Neural cell (in vitro differentiated cells): ENCODE measurements at regions not wholly inside any gene's neighbourhood (a gene's known extent, or its start where the extent isn't known, plus 50 kb on each side); places are given as distances from the start of the nearest gene placed in this dataset.
A peak's percentile ranks its signal among the peaks of the same experiment; 100 is the strongest.

ENCODE experiments used
- H2AFZ ChIP-seq: fragments of 200-600, 300-800 bp; sonication (generic), shearing (Covaris generic); 2 replicates; pipeline ENCODE4 v1.6.0; 2014; ENCODE audit warnings: low read depth, mild to moderate bottlenecking, antibody characterized with exemption, low read length, moderate library complexity
- H3F3A ChIP-seq: fragments of 200-600 bp; shearing (Covaris generic); 2 replicates; pipeline ENCODE4 v1.6.1; 2016; ENCODE audit warnings: mild to moderate bottlenecking, moderate library complexity, mixed read lengths, antibody characterized with exemption, low read length; ENCODE audit not compliant: insufficient read depth, poor library complexity, severe bottlenecking
- H3K27ac ChIP-seq: fragments of 200-600, 300-800 bp; sonication (generic), shearing (Covaris generic); 2 replicates; pipeline ENCODE4 v1.5.1; 2014; ENCODE audit warnings: mild to moderate bottlenecking, low read length, moderate library complexity
- H3K27me3 ChIP-seq: fragments of 300-800, 200-600 bp; sonication (generic), shearing (Covaris generic); 2 replicates; pipeline ENCODE4 v1.6.0; 2014; ENCODE audit warnings: mild to moderate bottlenecking, low read depth, low read length, moderate library complexity; ENCODE audit not compliant: insufficient read depth
- H3K36me3 ChIP-seq: fragments of 300-800, 200-600 bp; sonication (generic), shearing (Covaris generic); 2 replicates; pipeline ENCODE4 v1.5.1; 2014; ENCODE audit warnings: mild to moderate bottlenecking, antibody characterized with exemption, low read length, moderate library complexity; ENCODE audit not compliant: insufficient read depth
- H3K4me2 ChIP-seq: fragments of 300-800, 200-600 bp; sonication (generic), shearing (Covaris generic); 2 replicates; pipeline ENCODE4 v1.6.0; 2014; ENCODE audit warnings: mild to moderate bottlenecking, low read length
- H3K4me3 ChIP-seq: fragments of 300-800, 200-600 bp; sonication (generic), shearing (Covaris generic); 2 replicates; pipeline ENCODE4 v1.5.1; 2014; ENCODE audit warnings: mild to moderate bottlenecking, low read length, moderate library complexity
- H3K79me2 ChIP-seq: fragments of 200-600 bp; shearing (Covaris generic); replicated peaks from 2 replicates; pipeline ENCODE4 v1.6.0; 2014; ENCODE audit warnings: mild to moderate bottlenecking, low read length, moderate library complexity; ENCODE audit not compliant: insufficient read depth
- H3K9ac ChIP-seq: fragments of 300-800, 200-600 bp; sonication (generic), shearing (Covaris generic); 2 replicates; pipeline ENCODE4 v1.6.1; 2016; ENCODE audit warnings: mild to moderate bottlenecking, low read length, mixed read lengths
- H3K9me2 ChIP-seq: fragments of 200-600 bp; shearing (Covaris generic); 2 replicates; pipeline ENCODE4 v1.6.1; 2016; ENCODE audit warnings: mild to moderate bottlenecking, low read length, mixed read lengths; ENCODE audit not compliant: insufficient read depth
- H3K9me3 ChIP-seq: fragments of 200-600, 300-800 bp; sonication (generic), shearing (Covaris generic); 2 replicates; pipeline ENCODE4 v1.6.1; 2016; ENCODE audit warnings: mild to moderate bottlenecking, mixed run types, low read length, moderate library complexity, mixed read lengths
- H4K20me1 ChIP-seq: fragments of 200-600 bp; shearing (Covaris generic); 2 replicates; pipeline ENCODE4 v1.6.1; 2016; ENCODE audit warnings: mild to moderate bottlenecking, mixed run types; ENCODE audit not compliant: insufficient read depth
- CTCF ChIP-seq: fragments of 450-650 bp; IDR thresholded peaks from 2 replicates; pipeline ENCODE4 v1.5.1; 2014; ENCODE audit warnings: antibody characterized with exemption, mild to moderate bottlenecking, moderate library complexity; ENCODE audit not compliant: poor library complexity, severe bottlenecking
- EP300 ChIP-seq: fragments of 450-650 bp; conservative IDR thresholded peaks from 2 replicates; pipeline ENCODE4 v1.6.1; 2014; ENCODE audit warnings: antibody characterized with exemption, mild to moderate bottlenecking, moderate library complexity; ENCODE audit not compliant: poor library complexity, severe bottlenecking
- EZH2 ChIP-seq: fragments of 200-600, 300-800 bp; shearing (Covaris generic), sonication (generic); IDR thresholded peaks from 2 replicates; pipeline ENCODE4 v1.6.1; 2014; ENCODE audit warnings: antibody characterized with exemption, low read length, borderline replicate concordance, mild to moderate bottlenecking; ENCODE audit not compliant: insufficient read depth, poor library complexity, severe bottlenecking
- MXI1 ChIP-seq: fragments of 450-650 bp; conservative IDR thresholded peaks from 2 replicates; pipeline ENCODE4 v1.6.1; 2014; ENCODE audit warnings: antibody characterized with exemption, mild to moderate bottlenecking; ENCODE audit not compliant: poor library complexity, severe bottlenecking
- POLR2AphosphoS5 ChIP-seq: IDR thresholded peaks from 2 replicates; pipeline ENCODE4 v1.6.1; 2012
- RAD21 ChIP-seq: fragments of 450-650 bp; conservative IDR thresholded peaks from 2 replicates; pipeline ENCODE4 v1.6.1; 2014; ENCODE audit warnings: antibody characterized with exemption, mild to moderate bottlenecking, moderate library complexity
- REST ChIP-seq: IDR thresholded peaks from 2 replicates; pipeline ENCODE4 v1.6.1; 2012; ENCODE audit warnings: borderline replicate concordance
- SMC3 ChIP-seq: fragments of 450-650 bp; conservative IDR thresholded peaks from 2 replicates; pipeline ENCODE4 v1.6.1; 2014; ENCODE audit warnings: antibody characterized with exemption, mild to moderate bottlenecking, moderate library complexity; ENCODE audit not compliant: poor library complexity
- TAF1 ChIP-seq: IDR thresholded peaks from 2 replicates; pipeline ENCODE4 v1.6.1; 2012; ENCODE audit warnings: low read depth

DNA sequence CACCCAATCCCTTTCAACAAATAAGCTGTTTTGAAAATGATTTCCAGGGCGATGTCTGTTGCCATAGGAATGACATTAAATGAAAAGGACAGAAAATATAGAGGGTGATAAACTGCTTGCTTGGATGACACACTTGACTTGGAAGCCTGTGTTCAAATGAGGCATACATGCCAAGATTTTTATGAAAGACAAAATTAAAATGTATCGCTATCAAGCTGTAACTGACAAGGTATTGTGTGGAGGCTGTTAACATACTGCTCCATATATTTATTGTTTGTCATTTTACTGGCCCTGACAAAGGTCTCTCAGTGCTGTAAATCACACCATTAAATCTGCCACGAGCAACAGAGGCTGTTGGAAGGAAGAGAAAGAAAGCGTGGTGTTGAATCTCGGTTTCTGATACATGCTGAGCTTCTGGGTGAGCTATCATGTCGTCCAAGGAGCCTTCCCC, 456.2 kb upstream of the SALL1 start:
- Histone ChIP-seq H3F3A (no peaks in the 10 kb centered on the region), H3K27me3 (no peaks in the 10 kb centered on the region), H3K9ac (no peak overlapping the region), H3K9me2 (no peaks in the 10 kb centered on the region), H3K79me2 (no peaks in the 10 kb centered on the region), H3K27ac (peak overlapping the region; percentile 36), H2AFZ (no peak overlapping the region), H3K36me3 (no peaks in the 10 kb centered on the region), H3K9me3 (no peaks in the 10 kb centered on the region), H3K4me2 (no peak overlapping the region), H3K4me3 (peak overlapping the region; percentile 0), H4K20me1 (no peaks in the 10 kb centered on the region)
- TF ChIP-seq EP300 (peak; percentile 92), SMC3 (no peak), TAF1 (no peak), POLR2AphosphoS5 (peak; percentile 73), EZH2 (no peak), REST (no peak), MXI1 (peak; percentile 5), CTCF (no peak), RAD21 (no peak)

- no peak overlapping the region for H3K27ac ChIP-seq
- no peaks in the 10 kb centered on the region for H3K9me2 ChIP-seq
- no peak overlapping the region for H2AFZ ChIP-seq
- no peak for TF ChIP-seq CTCF
- no peak for TF ChIP-seq TAF1
- no peak for TF ChIP-seq RAD21
- no peak for TF ChIP-seq MXI1
- no peak for TF ChIP-seq REST
- TF ChIP-seq POLR2AphosphoS5, result no peak
- TF ChIP-seq EP300, result no peak
- TF ChIP-seq EZH2, result no peak
- TF ChIP-seq SMC3, result no peak
- no peaks in the 10 kb centered on the region for H3F3A ChIP-seq
- no peaks in the 10 kb centered on the region for H3K79me2 ChIP-seq
- no peaks in the 10 kb centered on the region for H3K36me3 ChIP-seq
- no peaks in the 10 kb centered on the region for H3K9me3 ChIP-seq
- H3K4me3 ChIP-seq, result no peak overlapping the region
- no peak overlapping the region for H3K9ac ChIP-seq
- no peaks in the 10 kb centered on the region for H4K20me1 ChIP-seq
- no peak overlapping the region for H3K4me2 ChIP-seq
- no peaks in the 10 kb centered on the region for H3K27me3 ChIP-seq
Measured at GRCh38 chr16:51596247-51596646, 445.2 kb upstream of the SALL1 start.
